H54 (cell line): ENCODE measurements at regions not wholly inside any gene's neighbourhood (a gene's known extent, or its start where the extent isn't known, plus 50 kb on each side); places are given as distances from the start of the nearest gene placed in this dataset.
"Not testable (repeated sequence)": the region's sequence is repeated elsewhere in the genome, so short reads cannot be mapped to it uniquely, and the experiment has no call there.

Experiments
- DNase-seq: peaks from one replicate; pipeline ENCODE4 v3.0.0; 2011; ENCODE audit warnings: low spot score, mixed read lengths; ENCODE audit not compliant: insufficient read length
- FAIRE-seq: peaks from 3 replicates; lab custom pipeline; 2011; peaks lifted over from hg19 to GRCh38; lab: Jason Lieb, UNC
- POLR2A ChIP-seq: IDR thresholded peaks from 2 replicates; pipeline ENCODE4 v1.6.1; 2011; ENCODE audit warnings: low read depth, mild to moderate bottlenecking, low read length

DNA sequence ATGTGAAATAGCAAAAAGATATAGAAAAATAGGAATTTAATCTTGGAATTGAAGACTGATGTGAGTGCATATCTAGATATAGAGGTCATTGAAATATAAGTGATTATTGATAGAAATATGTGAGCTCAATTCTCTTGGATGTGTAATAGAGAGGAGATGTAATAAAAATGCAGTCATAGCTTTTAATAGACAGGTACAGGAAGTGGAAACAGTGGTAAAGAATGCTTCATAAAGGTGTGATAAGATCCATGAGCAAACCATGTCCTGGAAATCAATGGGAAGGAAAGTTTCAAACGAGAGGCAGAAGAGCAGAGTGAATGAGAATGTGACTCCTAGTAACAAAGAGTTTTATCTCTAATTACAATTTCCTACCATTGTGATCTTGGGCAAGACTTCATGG, 634.7 kb upstream of the ZNF804A start:
- DNase-seq (no peak), FAIRE-seq (no peak)
- no peak for TF ChIP-seq POLR2A

- TF ChIP-seq POLR2A: no peak
- DNase-seq (no peak), FAIRE-seq (no peak)
These were observed 633.8 kb upstream of the ZNF804A start for GRCh38 chr2:183964565-183964964.

DNA sequence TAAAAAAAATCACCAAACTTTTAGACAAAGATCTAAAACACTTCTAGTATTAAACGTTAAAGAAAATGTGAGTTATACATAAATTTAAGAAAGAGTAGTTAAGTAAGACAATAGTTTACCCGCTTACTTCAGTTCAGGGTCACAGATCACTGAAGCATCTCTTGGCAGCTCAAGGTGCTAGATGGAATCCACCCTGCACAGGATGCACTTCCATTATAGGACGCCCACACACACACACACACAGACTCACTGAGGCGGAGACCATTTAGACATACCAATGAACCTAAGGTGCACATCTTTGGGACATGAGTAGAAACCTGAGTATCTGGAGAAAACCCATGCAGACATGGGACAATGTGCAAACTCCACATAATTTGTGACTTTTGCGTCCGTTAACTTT, 630.6 kb upstream of the ZNF804A start:
- no peak for FAIRE-seq
- no peak for DNase-seq
- no peak for TF ChIP-seq POLR2A

- FAIRE-seq, DNase-seq: not testable (repeated sequence)
These were observed 622.7 kb upstream of the ZNF804A start for GRCh38 chr2:183975676-183976075.

- TF ChIP-seq POLR2A: no peak
- no peak for DNase-seq
- no peak for FAIRE-seq
These were observed 613.5 kb upstream of the ZNF804A start for GRCh38 chr2:183984871-183985270.

DNA sequence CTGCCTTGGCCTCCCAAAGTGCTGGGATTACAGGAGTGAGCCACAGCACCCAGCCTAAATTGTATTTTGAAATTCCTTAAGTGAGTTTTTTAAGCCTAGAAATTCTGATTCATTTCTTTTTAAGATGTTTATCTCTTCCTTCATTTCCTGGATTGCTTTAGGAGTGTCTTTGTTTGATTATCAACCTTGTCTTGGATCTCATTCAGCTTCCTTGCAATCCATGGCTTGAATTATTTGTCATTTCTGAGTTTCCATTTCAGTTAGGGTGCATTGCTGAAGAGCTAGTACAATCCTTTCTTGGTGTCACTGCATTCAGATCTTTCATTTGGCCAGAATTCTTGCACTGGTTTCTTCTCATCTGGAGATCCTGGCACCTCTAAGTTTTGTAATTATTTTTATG, 606.4 kb upstream of the ZNF804A start:
- TF ChIP-seq POLR2A: no peak
- DNase-seq: no peak
- no peak for FAIRE-seq

GRCh38 chr2:183993052-183993451, 605.3 kb upstream of the ZNF804A start:
- no peak for DNase-seq
- no peak for TF ChIP-seq POLR2A
- no peak for FAIRE-seq

DNA sequence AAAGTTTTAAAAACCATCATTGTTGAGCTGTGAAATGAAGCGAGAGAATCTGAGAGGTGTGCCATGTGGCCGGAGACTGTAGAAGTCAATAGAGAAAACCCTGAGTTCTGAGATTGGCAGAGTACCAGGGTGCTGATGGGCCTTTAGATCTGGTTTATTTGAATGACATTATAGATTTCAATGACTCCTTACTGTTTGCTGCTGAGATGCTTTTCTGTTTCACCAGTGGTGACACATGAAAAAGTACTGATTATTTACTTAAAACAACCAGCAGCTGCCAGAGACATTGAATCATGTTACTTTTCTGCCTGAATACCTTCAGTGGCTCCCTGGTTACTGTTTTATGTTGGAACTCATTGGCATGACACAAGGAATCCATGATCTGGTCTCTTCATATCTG, 602.7 kb upstream of the ZNF804A start:
- TF ChIP-seq POLR2A: no peak
- DNase-seq: no peak
- no peak for FAIRE-seq

DNA sequence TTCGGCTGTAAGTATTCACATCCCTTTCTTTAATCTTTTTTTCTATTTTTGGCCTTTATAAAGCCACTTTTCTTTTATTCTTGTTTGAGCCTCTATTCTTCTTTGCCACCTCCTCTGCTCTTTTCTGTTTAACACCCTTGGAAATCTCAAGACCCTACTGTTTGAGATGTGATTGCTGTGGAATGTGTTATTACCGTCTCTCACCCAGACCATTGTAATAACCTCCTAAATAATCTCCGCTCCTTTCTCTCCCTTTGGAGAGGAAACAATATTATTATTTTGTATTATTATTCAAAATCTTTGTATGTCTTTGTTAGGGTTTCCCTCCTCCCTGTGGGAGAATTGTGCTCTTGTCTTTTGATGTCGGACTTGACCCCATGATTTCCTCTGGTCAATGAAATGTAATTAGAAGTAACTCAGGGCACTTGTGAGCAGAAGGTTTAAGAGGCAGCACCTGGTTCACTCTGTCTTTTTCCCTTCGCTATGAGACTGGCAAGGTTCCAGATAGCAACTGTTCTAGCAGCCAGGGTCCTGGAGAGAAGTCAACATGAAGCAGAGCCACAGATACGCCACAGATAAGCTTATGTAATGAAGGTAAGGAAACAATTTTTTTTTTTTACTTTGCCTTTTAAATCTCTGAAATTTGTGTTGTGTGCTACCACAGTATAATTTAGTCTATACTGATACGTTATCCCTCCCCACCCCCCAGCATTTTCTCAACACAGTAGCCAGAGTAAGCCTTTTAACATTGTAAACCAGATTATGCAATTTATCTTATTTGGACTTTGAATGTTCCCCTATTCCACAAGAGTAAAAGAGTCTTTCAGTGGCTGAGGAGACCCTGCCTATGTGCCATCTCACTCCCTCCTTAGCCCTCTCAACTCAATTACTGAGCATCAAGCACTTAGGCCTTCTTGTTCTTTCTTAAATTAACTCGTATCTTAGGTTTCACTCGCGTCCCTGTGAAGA, 601.2 kb upstream of the ZNF804A start:
- no peak for TF ChIP-seq POLR2A
- FAIRE-seq (no peak), DNase-seq (no peak)

DNA sequence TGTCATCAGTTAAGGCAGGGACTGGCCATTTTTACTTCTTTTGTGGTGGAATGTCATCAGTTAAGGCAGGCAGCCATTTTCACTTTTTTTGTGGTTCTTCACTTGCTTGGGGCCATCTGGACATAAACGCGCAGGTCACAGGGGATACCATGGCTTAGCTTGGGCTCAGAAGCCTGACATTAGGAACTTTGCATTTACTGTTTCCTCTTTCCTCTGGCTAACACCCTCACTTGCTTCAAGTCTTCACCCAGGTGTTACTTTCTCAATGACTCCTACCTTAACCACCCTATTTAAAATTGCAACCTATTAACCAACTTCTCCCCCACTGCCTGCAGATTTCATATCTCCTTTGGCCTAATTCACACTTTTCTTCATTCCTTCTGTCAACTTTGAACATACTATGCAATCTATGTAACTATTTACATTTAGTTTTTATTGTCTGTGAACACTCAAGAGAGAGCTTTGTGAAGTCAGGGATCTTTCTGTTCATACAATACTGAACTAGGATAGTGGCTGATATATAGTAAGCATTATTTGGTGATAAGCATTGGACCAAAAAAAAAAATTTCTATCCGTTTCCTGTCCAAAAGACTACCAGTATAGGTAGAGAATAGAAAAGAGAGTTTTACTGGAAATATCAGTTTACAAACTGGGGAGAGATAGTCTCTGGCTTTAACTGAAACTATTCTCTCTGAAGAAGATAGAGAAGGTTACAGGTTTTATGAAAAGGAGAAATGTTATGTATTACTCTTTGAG, 600.1 kb upstream of the ZNF804A start:
- FAIRE-seq (no peak), DNase-seq (no peak)
- no peak for TF ChIP-seq POLR2A

DNA sequence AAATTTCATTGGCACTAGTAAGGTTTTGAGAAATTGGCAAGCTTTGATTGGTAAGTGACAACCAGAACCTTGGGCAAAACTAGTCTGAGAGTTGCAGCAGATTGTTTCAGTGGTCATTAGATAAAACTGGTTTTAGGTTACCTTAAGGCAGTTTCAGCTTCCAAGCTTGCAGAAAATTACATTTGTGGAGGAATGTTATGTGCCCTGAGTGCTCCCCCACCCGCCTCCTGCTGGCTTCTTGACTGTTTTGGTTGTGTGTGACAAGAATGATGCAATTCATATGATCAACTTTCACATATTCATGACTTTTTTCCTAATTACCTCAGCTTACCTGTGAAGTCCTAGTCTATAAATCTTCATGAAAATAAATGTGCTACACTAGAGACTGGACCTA, 599.5 kb upstream of the ZNF804A start:
- DNase-seq (no peak), FAIRE-seq (no peak)
- TF ChIP-seq POLR2A: no peak

DNA sequence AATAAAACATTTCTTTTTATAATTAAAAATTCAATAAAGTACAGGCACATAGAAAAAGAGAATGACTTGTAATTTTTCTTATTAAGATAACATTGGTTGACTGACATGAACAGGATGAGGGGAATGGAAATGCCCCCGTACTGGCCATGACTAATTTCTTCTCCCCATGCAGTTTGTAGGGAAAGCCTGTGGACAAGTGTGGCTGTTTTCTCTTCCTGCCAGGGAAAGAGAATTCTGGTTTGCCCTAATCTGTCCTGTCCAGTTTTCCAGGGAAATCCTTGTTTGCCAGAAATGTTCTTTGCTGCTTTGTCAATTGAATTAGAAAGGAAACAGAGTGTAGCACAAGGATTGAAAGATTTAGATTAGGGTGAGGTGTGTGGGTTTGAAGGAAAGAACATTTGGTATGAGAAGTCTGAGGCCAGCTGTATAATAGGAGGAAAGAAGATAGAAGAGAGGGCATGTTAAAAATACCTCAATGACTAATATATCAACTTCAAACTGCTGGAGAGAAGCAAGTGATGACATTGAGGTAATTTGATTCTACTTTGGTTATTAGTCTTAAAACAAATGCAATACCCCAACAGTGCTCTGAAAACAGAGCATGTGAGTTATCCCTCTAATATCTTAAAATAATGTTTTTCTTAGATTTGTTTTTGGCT, 593.9 kb upstream of the ZNF804A start:
- no peak for FAIRE-seq
- TF ChIP-seq POLR2A: no peak
- DNase-seq: no peak

DNA sequence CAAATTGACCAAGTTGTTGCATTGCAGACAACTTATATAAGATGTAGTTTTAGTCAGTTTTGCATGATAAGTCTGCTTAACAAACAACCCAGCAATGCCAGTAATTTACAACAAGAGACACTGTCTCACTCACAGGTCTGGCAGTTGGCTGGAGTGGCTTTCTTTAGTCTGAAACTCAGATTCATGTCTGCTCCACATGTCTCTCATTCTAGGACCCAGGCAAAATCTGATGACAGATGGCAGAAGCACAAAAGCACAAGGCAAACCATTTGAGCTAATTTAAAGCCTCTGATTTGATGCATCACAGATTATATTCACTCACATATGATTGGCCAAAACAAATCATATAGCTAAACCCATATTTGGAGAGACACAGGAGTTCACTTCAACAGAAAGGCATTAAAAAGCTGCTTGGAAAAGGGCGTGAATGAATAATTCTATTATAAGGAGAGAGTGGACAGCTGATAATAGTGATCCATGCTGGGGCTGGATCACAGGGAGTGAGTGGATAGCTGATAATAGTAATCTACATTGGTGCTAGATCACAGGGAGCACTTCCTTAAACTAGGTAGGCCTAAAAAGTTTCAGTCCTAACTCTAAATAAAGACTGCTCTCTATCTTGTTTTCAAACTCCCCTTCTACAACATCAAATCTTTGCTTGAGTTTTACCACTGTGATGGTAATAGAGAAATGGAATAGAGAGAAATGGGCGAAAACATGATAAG, 593.2 kb upstream of the ZNF804A start:
- FAIRE-seq (no peak), DNase-seq (no peak)
- no peak for TF ChIP-seq POLR2A
